ENCODE measurements at regions not wholly inside any gene's neighbourhood (a gene's known extent, or its start where the extent isn't known, plus 50 kb on each side); places are given as distances from the start of the nearest gene placed in this dataset.

- no peak for ATAC-seq
- Mint-ChIP-seq H3K36me3 (peaks cover 15% of the 10 kb centered on the region), H3K27me3 (no peaks in the 10 kb centered on the region), H3K9me3 (peaks cover 18% of the 10 kb centered on the region), H3K4me1 (peaks cover 25% of the 10 kb centered on the region), H3K4me3 (no peak overlapping the region), H3K27ac (no peak overlapping the region)
Observed at GRCh38 chr9:105854783-105855724, 160.7 kb downstream of the TMEM38B start.

GRCh38 chr9:105855987-105856386 is 161.6 kb downstream of the TMEM38B start:
- Mint-ChIP-seq H3K4me3 (no peak overlapping the region), H3K4me1 (peaks cover 25% of the 10 kb centered on the region), H3K27ac (no peak overlapping the region), H3K9me3 (peaks cover 20% of the 10 kb centered on the region), H3K27me3 (no peaks in the 10 kb centered on the region), H3K36me3 (peaks cover 15% of the 10 kb centered on the region)
- ATAC-seq = no peak

GRCh38 chr9:105858006-105858690 is 163.8 kb downstream of the TMEM38B start:
- H3K27ac Mint-ChIP-seq = no peak overlapping the region
- ATAC-seq = peak; percentile 89
- no peaks in the 10 kb centered on the region for H3K27me3 Mint-ChIP-seq
- H3K9me3 Mint-ChIP-seq = peaks cover 19% of the 10 kb centered on the region
- peaks cover 25% of the 10 kb centered on the region for H3K4me1 Mint-ChIP-seq
- peaks cover 9% of the 10 kb centered on the region for H3K36me3 Mint-ChIP-seq
- no peak overlapping the region for H3K4me3 Mint-ChIP-seq

- Mint-ChIP-seq H3K4me3 (peak overlapping the region; percentile 33), H3K4me1 (peaks cover 25% of the 10 kb centered on the region), H3K27me3 (no peaks in the 10 kb centered on the region), H3K9me3 (peaks cover 20% of the 10 kb centered on the region), H3K36me3 (peaks cover 9% of the 10 kb centered on the region), H3K27ac (peak overlapping the region; percentile 33)
- no peak for ATAC-seq
Observed at GRCh38 chr9:105858877-105859276, 164.5 kb downstream of the TMEM38B start.

- no peak for ATAC-seq
- peak overlapping the region; percentile 33 for H3K27ac Mint-ChIP-seq
- peak overlapping the region; percentile 33 for H3K4me3 Mint-ChIP-seq
Observed at GRCh38 chr9:105859428-105860091, 165.2 kb downstream of the TMEM38B start.

GRCh38 chr9:105860516-105860915 is 166.2 kb downstream of the TMEM38B start:
- H3K36me3 Mint-ChIP-seq = peaks cover 9% of the 10 kb centered on the region
- peaks cover 25% of the 10 kb centered on the region for H3K4me1 Mint-ChIP-seq
- ATAC-seq = no peak
- no peak overlapping the region for H3K4me3 Mint-ChIP-seq
- no peak overlapping the region for H3K27ac Mint-ChIP-seq
- H3K9me3 Mint-ChIP-seq = peaks cover 20% of the 10 kb centered on the region
- H3K27me3 Mint-ChIP-seq = no peaks in the 10 kb centered on the region

More at GRCh38 chr9:105859428-105860091, 165.2 kb downstream of the TMEM38B start:
- Mint-ChIP-seq H3K9me3 (peaks cover 20% of the 10 kb centered on the region), H3K4me1 (peaks cover 25% of the 10 kb centered on the region), H3K27me3 (no peaks in the 10 kb centered on the region), H3K36me3 (peaks cover 9% of the 10 kb centered on the region)

- H3K36me3 Mint-ChIP-seq = peaks cover 9% of the 10 kb centered on the region
- H3K27ac Mint-ChIP-seq = no peak overlapping the region
- no peak overlapping the region for H3K4me3 Mint-ChIP-seq
- H3K4me1 Mint-ChIP-seq = peaks cover 25% of the 10 kb centered on the region
- no peak for ATAC-seq
- peaks cover 20% of the 10 kb centered on the region for H3K9me3 Mint-ChIP-seq
- no peaks in the 10 kb centered on the region for H3K27me3 Mint-ChIP-seq
Observed at GRCh38 chr9:105861972-105862371, 167.6 kb downstream of the TMEM38B start.

- no peak overlapping the region for H3K27ac Mint-ChIP-seq
- H3K4me3 Mint-ChIP-seq = no peak overlapping the region
- H3K9me3 Mint-ChIP-seq = peaks cover 14% of the 10 kb centered on the region
- H3K36me3 Mint-ChIP-seq = peaks cover 2% of the 10 kb centered on the region
- peaks cover 7% of the 10 kb centered on the region for H3K4me1 Mint-ChIP-seq
- ATAC-seq = no peak
- H3K27me3 Mint-ChIP-seq = peaks cover 13% of the 10 kb centered on the region
Observed at GRCh38 chr9:105864248-105864898, 170.0 kb downstream of the TMEM38B start.

- peaks cover 9% of the 10 kb centered on the region for H3K9me3 Mint-ChIP-seq
Observed at GRCh38 chr9:105865285-105865684, 170.9 kb downstream of the TMEM38B start.

GRCh38 chr9:105871540-105871939 is 177.2 kb downstream of the TMEM38B start:
- Mint-ChIP-seq H3K4me1 (no peaks in the 10 kb centered on the region), H3K4me3 (no peak overlapping the region), H3K9me3 (no peaks in the 10 kb centered on the region), H3K27me3 (peaks cover 33% of the 10 kb centered on the region), H3K36me3 (no peaks in the 10 kb centered on the region), H3K27ac (no peak overlapping the region)
- ATAC-seq = no peak

More at GRCh38 chr9:105865285-105865684, 170.9 kb downstream of the TMEM38B start:
- no peak overlapping the region for H3K27ac Mint-ChIP-seq
- no peak for ATAC-seq
- peaks cover 13% of the 10 kb centered on the region for H3K27me3 Mint-ChIP-seq
- H3K4me3 Mint-ChIP-seq = no peak overlapping the region
- no peaks in the 10 kb centered on the region for H3K36me3 Mint-ChIP-seq
- H3K4me1 Mint-ChIP-seq = no peaks in the 10 kb centered on the region

GRCh38 chr9:105873801-105874200 is 179.5 kb downstream of the TMEM38B start:
- Mint-ChIP-seq H3K36me3 (no peaks in the 10 kb centered on the region), H3K4me3 (no peak overlapping the region), H3K27ac (no peak overlapping the region), H3K4me1 (peaks cover 8% of the 10 kb centered on the region), H3K9me3 (no peaks in the 10 kb centered on the region), H3K27me3 (peaks cover 26% of the 10 kb centered on the region)
- ATAC-seq = no peak

- peak; percentile 55 for ATAC-seq
- no peak overlapping the region for H3K27ac Mint-ChIP-seq
- no peaks in the 10 kb centered on the region for H3K9me3 Mint-ChIP-seq
- no peaks in the 10 kb centered on the region for H3K36me3 Mint-ChIP-seq
- peaks cover 14% of the 10 kb centered on the region for H3K27me3 Mint-ChIP-seq
- no peak overlapping the region for H3K4me3 Mint-ChIP-seq
- peaks cover 16% of the 10 kb centered on the region for H3K4me1 Mint-ChIP-seq
Observed at GRCh38 chr9:105877721-105878120, 183.4 kb downstream of the TMEM38B start.

- H3K36me3 Mint-ChIP-seq = no peaks in the 10 kb centered on the region
- H3K27ac Mint-ChIP-seq = no peak overlapping the region
- peaks cover 24% of the 10 kb centered on the region for H3K4me1 Mint-ChIP-seq
- no peaks in the 10 kb centered on the region for H3K9me3 Mint-ChIP-seq
- no peak for ATAC-seq
- H3K4me3 Mint-ChIP-seq = no peak overlapping the region
- no peaks in the 10 kb centered on the region for H3K27me3 Mint-ChIP-seq
Observed at GRCh38 chr9:105879181-105879580, 184.8 kb downstream of the TMEM38B start.

GRCh38 chr9:105880517-105880916 is 186.2 kb downstream of the TMEM38B start:
- Mint-ChIP-seq H3K4me3 (no peak overlapping the region), H3K27ac (no peak overlapping the region), H3K4me1 (peaks cover 24% of the 10 kb centered on the region), H3K27me3 (peaks cover 4% of the 10 kb centered on the region), H3K9me3 (no peaks in the 10 kb centered on the region), H3K36me3 (no peaks in the 10 kb centered on the region)
- ATAC-seq = no peak

GRCh38 chr9:105881021-105881420 is 186.7 kb downstream of the TMEM38B start:
- peaks cover 24% of the 10 kb centered on the region for H3K4me1 Mint-ChIP-seq
- no peaks in the 10 kb centered on the region for H3K9me3 Mint-ChIP-seq
- no peak for ATAC-seq
- no peak overlapping the region for H3K27ac Mint-ChIP-seq
- H3K27me3 Mint-ChIP-seq = peaks cover 9% of the 10 kb centered on the region
- no peaks in the 10 kb centered on the region for H3K36me3 Mint-ChIP-seq
- no peak overlapping the region for H3K4me3 Mint-ChIP-seq

Measured in stimulated activated memory B cell treated with anti-CD40 and anti-IgM and Interleukin-4, amounts not matched to agents 10 μg/mL and 1 μg/mL and 100 μg/mL, for 72 hours (primary cell).